ENCODE measurements at regions not wholly inside any gene's neighbourhood (a gene's known extent, or its start where the extent isn't known, plus 50 kb on each side); places are given as distances from the start of the nearest gene placed in this dataset.
"Not testable (repeated sequence)": the region's sequence is repeated elsewhere in the genome, so short reads cannot be mapped to it uniquely, and the experiment has no call there.

- DNase-seq (ENCODE audit: low read depth in 1 of 2, low spot score in 1 of 2), result no peak
- TF ChIP-seq JUND (IDR thresholded peaks at IDR 0.05; ENCODE audit: low read depth), result no peak
- in situ Hi-C loops (cut with HindIII; ENCODE audit: low pct_unique_long_range_greater_than_20kb, low sequenced_read_pairs), result no loop called here
Observed at GRCh38 chr10:65204999-65205398, 1683.8 kb downstream of the REEP3 start.

DNA sequence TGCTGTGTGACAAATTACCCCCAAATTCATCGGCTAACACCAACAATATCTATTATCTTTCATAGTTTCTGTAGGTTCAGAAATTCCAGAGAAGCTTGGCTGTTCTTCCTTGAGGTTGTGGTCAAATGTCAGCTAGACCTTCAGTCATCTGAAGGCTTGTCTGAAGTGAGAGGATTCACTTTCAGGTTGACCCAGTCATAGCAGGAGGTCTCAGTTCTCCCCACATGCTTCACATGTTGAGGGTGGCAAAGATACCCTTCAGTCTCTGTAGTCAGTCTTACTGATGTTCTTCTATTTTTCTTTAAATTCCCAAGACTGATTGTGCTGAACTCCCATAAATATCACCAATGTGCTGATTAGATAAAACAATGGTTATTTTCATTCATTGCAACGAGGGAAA is 1692.0 kb downstream of the REEP3 start:
- in situ Hi-C loops (cut with HindIII; ENCODE audit: low pct_unique_long_range_greater_than_20kb, low sequenced_read_pairs), result no loop called here
- DNase-seq (ENCODE audit: low read depth in 1 of 2, low spot score in 1 of 2), result no peak
- no peak for TF ChIP-seq JUND (IDR thresholded peaks at IDR 0.05; ENCODE audit: low read depth)

GRCh38 chr10:65219444-65219843 is 1698.2 kb downstream of the REEP3 start:
- DNase-seq (ENCODE audit: low read depth in 1 of 2, low spot score in 1 of 2), result no peak
- in situ Hi-C loops (cut with HindIII; ENCODE audit: low pct_unique_long_range_greater_than_20kb, low sequenced_read_pairs), result no loop called here
- TF ChIP-seq JUND (IDR thresholded peaks at IDR 0.05; ENCODE audit: low read depth), result no peak

GRCh38 chr10:65231148-65231547 is 1694.7 kb upstream of the LRRTM3 start:
- no peak for TF ChIP-seq JUND (IDR thresholded peaks at IDR 0.05; ENCODE audit: low read depth)
- DNase-seq (ENCODE audit: low read depth in 1 of 2, low spot score in 1 of 2), result peak in 1 of 2 experiments; percentile 18
- in situ Hi-C loops (cut with HindIII; ENCODE audit: low pct_unique_long_range_greater_than_20kb, low sequenced_read_pairs), result no loop called here

DNA sequence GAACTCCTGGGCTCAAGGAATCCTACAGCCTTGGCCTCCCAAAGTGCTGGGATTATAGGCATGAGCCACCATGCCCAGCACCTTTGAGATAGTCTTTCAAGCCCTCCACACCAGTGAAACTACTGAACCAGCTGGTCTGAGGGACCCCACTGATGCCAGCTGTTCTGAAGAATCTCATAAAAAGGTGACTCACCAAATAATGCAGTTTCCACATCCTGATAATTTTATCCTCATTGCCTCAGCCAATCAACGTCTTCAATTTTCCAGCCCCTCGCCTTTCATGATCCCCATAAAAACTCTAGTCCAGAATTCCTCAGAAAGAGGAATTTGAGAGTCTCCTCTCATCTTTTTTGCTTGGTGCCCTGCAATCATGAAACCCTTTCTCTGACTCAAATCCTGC is 1691.6 kb upstream of the LRRTM3 start:
- DNase-seq (ENCODE audit: low read depth in 1 of 2, low spot score in 1 of 2), result no peak
- TF ChIP-seq JUND (IDR thresholded peaks at IDR 0.05; ENCODE audit: low read depth), result no peak
- in situ Hi-C loops (cut with HindIII; ENCODE audit: low pct_unique_long_range_greater_than_20kb, low sequenced_read_pairs), result no loop called here

DNA sequence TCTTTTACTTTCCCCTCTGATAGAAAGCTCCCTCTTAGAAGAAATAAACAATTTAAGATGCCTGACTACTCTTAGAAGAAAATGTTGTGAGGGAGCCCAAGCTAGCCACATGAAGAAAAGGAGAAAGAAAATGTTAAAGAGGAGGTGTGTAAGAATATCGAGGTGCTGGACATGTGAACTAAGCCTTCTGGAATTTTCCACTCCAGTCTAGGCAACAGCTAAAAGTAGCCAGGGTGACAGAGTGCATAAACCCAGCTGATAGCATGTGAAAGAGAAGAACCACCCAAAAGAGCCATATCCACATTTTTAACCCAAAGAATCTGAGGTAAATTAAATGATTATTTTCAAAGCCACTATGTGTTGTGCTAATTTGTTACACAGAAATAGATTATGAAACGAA is 1690.6 kb upstream of the LRRTM3 start:
- in situ Hi-C loops (cut with HindIII; ENCODE audit: low pct_unique_long_range_greater_than_20kb, low sequenced_read_pairs), result no loop called here

GRCh38 chr10:65235846-65236245 is 1690.0 kb upstream of the LRRTM3 start:
- no peak for DNase-seq (ENCODE audit: low read depth in 1 of 2, low spot score in 1 of 2)
- in situ Hi-C loops (cut with HindIII; ENCODE audit: low pct_unique_long_range_greater_than_20kb, low sequenced_read_pairs), result no loop called here
- no peak for TF ChIP-seq JUND (IDR thresholded peaks at IDR 0.05; ENCODE audit: low read depth)

More for the DNA sequence above, 1690.6 kb upstream of the LRRTM3 start:
- no peak for DNase-seq (ENCODE audit: low read depth in 1 of 2, low spot score in 1 of 2)
- no peak for TF ChIP-seq JUND (IDR thresholded peaks at IDR 0.05; ENCODE audit: low read depth)

- no peak for DNase-seq (ENCODE audit: low read depth in 1 of 2, low spot score in 1 of 2)
- TF ChIP-seq JUND (IDR thresholded peaks at IDR 0.05; ENCODE audit: low read depth), result no peak
- in situ Hi-C loops (cut with HindIII; ENCODE audit: low pct_unique_long_range_greater_than_20kb, low sequenced_read_pairs), result no loop called here
Observed at GRCh38 chr10:65265451-65265954, 1660.3 kb upstream of the LRRTM3 start.

- in situ Hi-C loops (cut with HindIII; ENCODE audit: low pct_unique_long_range_greater_than_20kb, low sequenced_read_pairs); DNase-seq (ENCODE audit: low read depth in 1 of 2, low spot score in 1 of 2): not testable (repeated sequence)
Observed at GRCh38 chr10:65269551-65269950, 1656.3 kb upstream of the LRRTM3 start.

GRCh38 chr10:65270969-65271368 is 1654.9 kb upstream of the LRRTM3 start:
- no peak for TF ChIP-seq JUND (IDR thresholded peaks at IDR 0.05; ENCODE audit: low read depth)
- in situ Hi-C loops (cut with HindIII; ENCODE audit: low pct_unique_long_range_greater_than_20kb, low sequenced_read_pairs), result no loop called here

DNA sequence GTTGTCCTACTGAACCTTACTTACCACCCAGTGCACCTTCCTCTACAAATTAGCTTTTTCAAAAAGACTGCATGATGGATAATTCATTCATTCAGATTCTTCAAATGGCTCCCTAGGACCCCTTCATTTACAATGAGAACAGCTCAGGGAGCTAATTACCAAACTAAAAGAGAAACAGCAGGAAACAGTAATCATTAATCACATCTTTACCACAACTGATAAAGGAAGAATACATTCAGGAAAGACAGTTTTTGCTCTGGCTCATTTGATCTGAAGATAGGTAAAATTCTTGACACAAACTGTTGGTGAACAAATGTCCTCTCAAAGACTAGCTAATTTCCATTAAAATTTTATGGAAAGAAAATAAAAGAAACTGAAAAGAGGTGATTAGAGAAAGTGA is 1652.7 kb upstream of the LRRTM3 start:
- in situ Hi-C loops (cut with HindIII; ENCODE audit: low pct_unique_long_range_greater_than_20kb, low sequenced_read_pairs), result no loop called here
- no peak for DNase-seq (ENCODE audit: low read depth in 1 of 2, low spot score in 1 of 2)
- TF ChIP-seq JUND (IDR thresholded peaks at IDR 0.05; ENCODE audit: low read depth), result no peak

More at GRCh38 chr10:65270969-65271368, 1654.9 kb upstream of the LRRTM3 start:
- no peak for DNase-seq (ENCODE audit: low read depth in 1 of 2, low spot score in 1 of 2)

DNA sequence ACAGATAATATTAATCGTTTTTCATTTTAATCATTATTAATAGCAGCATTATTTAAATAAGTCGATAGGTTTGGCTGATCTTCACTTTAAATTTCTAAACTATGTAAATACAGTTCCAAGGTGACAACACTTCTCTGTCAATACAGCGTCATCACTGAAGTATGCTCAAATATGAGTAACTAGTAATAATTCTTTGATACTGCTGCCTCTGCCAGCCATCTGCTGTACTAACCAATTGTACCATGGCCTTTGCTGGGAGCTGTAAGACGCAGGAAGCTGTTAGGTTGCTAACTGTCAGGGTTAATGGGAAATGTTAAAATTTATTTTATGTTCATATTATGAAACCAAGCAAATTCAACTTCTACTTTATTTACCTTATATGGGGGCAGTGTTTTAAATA is 1650.5 kb upstream of the LRRTM3 start:
- in situ Hi-C loops (cut with HindIII; ENCODE audit: low pct_unique_long_range_greater_than_20kb, low sequenced_read_pairs), result no loop called here
- no peak for TF ChIP-seq JUND (IDR thresholded peaks at IDR 0.05; ENCODE audit: low read depth)
- peak in 1 of 2 experiments; percentile 13 for DNase-seq (ENCODE audit: low read depth in 1 of 2, low spot score in 1 of 2)

DNA sequence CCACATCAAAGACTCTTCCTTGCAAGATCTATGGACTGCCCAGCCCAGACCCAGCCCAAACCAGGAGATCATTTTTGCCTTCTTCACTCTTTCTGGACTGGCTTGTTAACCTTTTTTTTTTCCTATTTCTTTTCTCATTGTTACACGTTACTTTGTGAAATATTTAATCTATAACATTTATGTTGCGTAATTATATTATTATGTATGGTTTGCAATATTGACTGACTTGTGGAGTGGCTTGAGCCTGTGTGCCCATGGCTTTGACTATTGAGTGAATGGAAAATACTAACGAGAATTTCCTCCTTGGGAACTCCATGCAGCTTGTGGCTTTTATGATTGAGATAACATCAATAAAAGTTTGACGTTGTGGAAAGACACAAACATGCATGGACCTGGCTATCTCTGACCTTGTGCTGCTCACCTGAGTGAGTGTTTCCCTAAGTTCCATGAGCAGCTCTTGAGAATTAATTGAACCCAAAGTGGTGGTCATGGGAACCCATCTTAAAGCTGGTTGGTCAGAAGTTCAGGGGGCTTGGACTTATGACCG is 1641.3 kb upstream of the LRRTM3 start:
- in situ Hi-C loops (cut with HindIII; ENCODE audit: low pct_unique_long_range_greater_than_20kb, low sequenced_read_pairs), result no loop called here
- no peak for DNase-seq (ENCODE audit: low read depth in 1 of 2, low spot score in 1 of 2)
- no peak for TF ChIP-seq JUND (IDR thresholded peaks at IDR 0.05; ENCODE audit: low read depth)

GRCh38 chr10:65285726-65286125 is 1640.1 kb upstream of the LRRTM3 start:
- DNase-seq (ENCODE audit: low read depth in 1 of 2, low spot score in 1 of 2), result not testable (repeated sequence)

More at GRCh38 chr10:65285726-65286125, 1640.1 kb upstream of the LRRTM3 start:
- in situ Hi-C loops (cut with HindIII; ENCODE audit: low pct_unique_long_range_greater_than_20kb, low sequenced_read_pairs), result not testable (repeated sequence)
